Osteocyte (in vitro differentiated cells): ENCODE measurements at regions not wholly inside any gene's neighbourhood (a gene's known extent, or its start where the extent isn't known, plus 50 kb on each side); places are given as distances from the start of the nearest gene placed in this dataset.

ENCODE experiments used
- DNase-seq: peaks from one replicate; pipeline ENCODE4 v3.0.0; 2021; ENCODE audit warnings: mixed read lengths; ENCODE audit not compliant: unreplicated experiment; ENCODE audit errors: extremely low spot score
- H3K27ac Mint-ChIP-seq: one replicate; pipeline ENCODE4 v1.8.0; 2021; ENCODE audit warnings: mild to moderate bottlenecking, mixed read lengths; ENCODE audit not compliant: unreplicated experiment
- H3K27me3 Mint-ChIP-seq: one replicate; pipeline ENCODE4 v1.8.0; 2021; ENCODE audit warnings: mixed read lengths; ENCODE audit not compliant: unreplicated experiment
- H3K36me3 Mint-ChIP-seq: one replicate; pipeline ENCODE4 v1.8.0; 2021; ENCODE audit warnings: mixed read lengths; ENCODE audit not compliant: unreplicated experiment
- H3K4me1 Mint-ChIP-seq: one replicate; pipeline ENCODE4 v1.8.0; 2021; ENCODE audit warnings: mixed read lengths; ENCODE audit not compliant: unreplicated experiment
- H3K4me3 Mint-ChIP-seq: one replicate; pipeline ENCODE4 v1.8.0; 2021; ENCODE audit warnings: mild to moderate bottlenecking, moderate library complexity, mixed read lengths; ENCODE audit not compliant: unreplicated experiment
- H3K9me3 Mint-ChIP-seq: one replicate; pipeline ENCODE4 v1.8.0; 2021; ENCODE audit warnings: mixed read lengths; ENCODE audit not compliant: unreplicated experiment
- CTCF ChIP-seq: fragments of 200-600 bp; sonication (generic); IDR thresholded peaks from 2 replicates; pipeline ENCODE4 v1.5.0; 2021; ENCODE audit warnings: antibody characterized with exemption, mild to moderate bottlenecking, moderate library complexity

GRCh38 chr16:73601911-73602310, 554.0 kb upstream of the ZFHX3 start:
- no peak overlapping the region for H3K27ac Mint-ChIP-seq
- H3K9me3 Mint-ChIP-seq = no peaks in the 10 kb centered on the region
- TF ChIP-seq CTCF = no peak
- no peak overlapping the region for H3K4me3 Mint-ChIP-seq
- no peak for DNase-seq
- H3K36me3 Mint-ChIP-seq = no peaks in the 10 kb centered on the region
- H3K4me1 Mint-ChIP-seq = peaks cover 2% of the 10 kb centered on the region
- H3K27me3 Mint-ChIP-seq = no peaks in the 10 kb centered on the region

GRCh38 chr16:73599870-73600269, 551.9 kb upstream of the ZFHX3 start:
- H3K4me3 Mint-ChIP-seq = no peak overlapping the region
- TF ChIP-seq CTCF = no peak
- no peaks in the 10 kb centered on the region for H3K27me3 Mint-ChIP-seq
- H3K36me3 Mint-ChIP-seq = no peaks in the 10 kb centered on the region
- H3K27ac Mint-ChIP-seq = no peak overlapping the region
- no peaks in the 10 kb centered on the region for H3K4me1 Mint-ChIP-seq
- no peaks in the 10 kb centered on the region for H3K9me3 Mint-ChIP-seq
- no peak for DNase-seq

- no peaks in the 10 kb centered on the region for H3K36me3 Mint-ChIP-seq
- no peak for DNase-seq
- no peak overlapping the region for H3K27ac Mint-ChIP-seq
- no peak for TF ChIP-seq CTCF
- H3K4me1 Mint-ChIP-seq = no peaks in the 10 kb centered on the region
- H3K9me3 Mint-ChIP-seq = no peaks in the 10 kb centered on the region
- H3K4me3 Mint-ChIP-seq = no peak overlapping the region
- H3K27me3 Mint-ChIP-seq = no peaks in the 10 kb centered on the region
Observed at GRCh38 chr16:73599351-73599750, 551.4 kb upstream of the ZFHX3 start.

GRCh38 chr16:73584157-73584556, 536.2 kb upstream of the ZFHX3 start:
- Mint-ChIP-seq H3K4me3 (no peak overlapping the region), H3K36me3 (no peaks in the 10 kb centered on the region), H3K4me1 (no peaks in the 10 kb centered on the region), H3K9me3 (peaks cover 12% of the 10 kb centered on the region), H3K27me3 (peaks cover 3% of the 10 kb centered on the region), H3K27ac (no peak overlapping the region)
- TF ChIP-seq CTCF = no peak
- DNase-seq = no peak

- peaks cover 36% of the 10 kb centered on the region for H3K27me3 Mint-ChIP-seq
- no peak overlapping the region for H3K27ac Mint-ChIP-seq
- no peaks in the 10 kb centered on the region for H3K9me3 Mint-ChIP-seq
- peaks cover 6% of the 10 kb centered on the region for H3K4me1 Mint-ChIP-seq
- DNase-seq = no peak
- H3K4me3 Mint-ChIP-seq = no peak overlapping the region
- no peak for TF ChIP-seq CTCF
- no peaks in the 10 kb centered on the region for H3K36me3 Mint-ChIP-seq
Observed at GRCh38 chr16:73572135-73572828, 524.4 kb upstream of the ZFHX3 start.
